ENCODE measurements at regions not wholly inside any gene's neighbourhood (a gene's known extent, or its start where the extent isn't known, plus 50 kb on each side); places are given as distances from the start of the nearest gene placed in this dataset.

DNA sequence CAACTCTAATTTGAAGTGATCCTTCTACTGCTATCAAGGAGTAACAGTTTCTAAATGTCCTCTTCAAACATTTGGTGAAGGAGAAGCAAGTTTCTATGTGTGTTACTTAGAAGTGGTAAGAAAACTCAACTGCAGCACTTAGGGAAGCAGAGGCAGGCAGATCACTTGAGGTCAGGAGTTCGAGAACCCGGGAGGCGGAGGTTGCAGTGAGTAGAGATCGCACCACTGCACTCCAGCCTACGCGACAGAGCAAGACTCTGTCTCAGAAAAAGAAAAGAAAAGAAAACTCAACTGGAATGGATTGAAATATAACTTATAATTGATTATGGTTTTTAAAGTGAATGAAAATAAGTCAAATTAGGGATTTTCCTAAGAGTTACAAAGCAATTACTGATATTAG lies 169.7 kb upstream of the ATP2B1 start:
- in situ Hi-C loops (cut with HindIII; ENCODE audit: low sequenced_read_pairs), result no loop called here
- H3K4me3 ChIP-seq (ENCODE audit: low read depth, low read length), result no peak overlapping the region
- DNase-seq (ENCODE audit: low read depth), result no peak
- TF ChIP-seq, protein P1, sequence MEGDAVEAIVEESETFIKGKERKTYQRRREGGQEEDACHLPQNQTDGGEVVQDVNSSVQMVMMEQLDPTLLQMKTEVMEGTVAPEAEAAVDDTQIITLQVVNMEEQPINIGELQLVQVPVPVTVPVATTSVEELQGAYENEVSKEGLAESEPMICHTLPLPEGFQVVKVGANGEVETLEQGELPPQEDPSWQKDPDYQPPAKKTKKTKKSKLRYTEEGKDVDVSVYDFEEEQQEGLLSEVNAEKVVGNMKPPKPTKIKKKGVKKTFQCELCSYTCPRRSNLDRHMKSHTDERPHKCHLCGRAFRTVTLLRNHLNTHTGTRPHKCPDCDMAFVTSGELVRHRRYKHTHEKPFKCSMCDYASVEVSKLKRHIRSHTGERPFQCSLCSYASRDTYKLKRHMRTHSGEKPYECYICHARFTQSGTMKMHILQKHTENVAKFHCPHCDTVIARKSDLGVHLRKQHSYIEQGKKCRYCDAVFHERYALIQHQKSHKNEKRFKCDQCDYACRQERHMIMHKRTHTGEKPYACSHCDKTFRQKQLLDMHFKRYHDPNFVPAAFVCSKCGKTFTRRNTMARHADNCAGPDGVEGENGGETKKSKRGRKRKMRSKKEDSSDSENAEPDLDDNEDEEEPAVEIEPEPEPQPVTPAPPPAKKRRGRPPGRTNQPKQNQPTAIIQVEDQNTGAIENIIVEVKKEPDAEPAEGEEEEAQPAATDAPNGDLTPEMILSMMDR (IDR thresholded peaks at IDR 0.05; ENCODE audit: low read depth, low read length, missing control alignments), result no peak

GRCh38 chr12:89877671-89878070 lies 169.0 kb upstream of the ATP2B1 start:
- H3K4me3 ChIP-seq (ENCODE audit: low read depth, low read length), result no peak overlapping the region
- in situ Hi-C loops (cut with HindIII; ENCODE audit: low sequenced_read_pairs), result no loop called here
- no peak for DNase-seq (ENCODE audit: low read depth)
- TF ChIP-seq, protein P1 (IDR thresholded peaks at IDR 0.05; ENCODE audit: low read depth, low read length, missing control alignments), result no peak

- TF ChIP-seq, protein P1 (IDR thresholded peaks at IDR 0.05; ENCODE audit: low read depth, low read length, missing control alignments), result no peak
- in situ Hi-C loops (cut with HindIII; ENCODE audit: low sequenced_read_pairs), result no loop called here
- DNase-seq (ENCODE audit: low read depth), result no peak
- H3K4me3 ChIP-seq (ENCODE audit: low read depth, low read length), result no peak overlapping the region
Observed at GRCh38 chr12:89877136-89877535, 168.5 kb upstream of the ATP2B1 start.

DNA sequence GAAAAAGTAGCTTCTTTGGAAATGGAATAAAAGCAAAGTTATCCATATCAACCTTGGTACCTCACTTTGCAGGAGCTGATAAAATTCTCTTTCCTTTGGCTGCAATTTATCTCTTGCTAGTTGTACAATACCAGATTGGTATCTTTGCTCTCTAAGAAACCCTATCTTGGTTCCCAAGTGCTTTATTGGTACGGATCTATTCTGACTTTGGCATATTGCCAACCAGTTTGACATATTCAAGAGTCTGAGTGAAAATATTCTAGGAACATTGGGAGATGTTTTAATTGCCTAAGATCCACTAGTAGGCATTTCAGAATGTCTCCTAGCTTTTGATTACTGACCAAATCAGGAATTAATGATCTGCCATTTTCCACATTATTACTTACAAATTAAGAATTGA lies 167.2 kb upstream of the ATP2B1 start:
- no peak for DNase-seq (ENCODE audit: low read depth)
- TF ChIP-seq, protein P1 (IDR thresholded peaks at IDR 0.05; ENCODE audit: low read depth, low read length, missing control alignments), result no peak
- in situ Hi-C loops (cut with HindIII; ENCODE audit: low sequenced_read_pairs), result no loop called here
- no peak overlapping the region for H3K4me3 ChIP-seq (ENCODE audit: low read depth, low read length)

DNA sequence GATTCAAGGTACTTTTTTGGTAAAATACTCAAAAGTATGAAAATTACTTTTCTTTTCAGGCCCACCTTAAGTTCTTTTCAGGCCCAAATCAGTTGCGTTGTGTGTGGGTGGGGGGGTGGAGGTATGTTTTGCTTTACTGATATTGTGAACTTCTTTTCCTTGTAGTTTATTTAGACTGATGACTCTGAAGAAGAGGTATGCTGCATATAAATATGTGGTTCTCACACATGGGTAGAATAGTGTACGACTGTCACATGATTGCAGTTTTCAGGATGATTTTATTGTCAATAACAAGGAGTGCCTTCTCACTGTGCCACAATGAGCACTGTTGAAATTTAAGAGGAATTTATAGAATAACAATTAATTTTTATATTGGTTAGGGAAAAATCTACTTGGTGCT lies 166.6 kb upstream of the ATP2B1 start:
- H3K4me3 ChIP-seq (ENCODE audit: low read depth, low read length), result no peak overlapping the region
- in situ Hi-C loops (cut with HindIII; ENCODE audit: low sequenced_read_pairs), result no loop called here
- no peak for DNase-seq (ENCODE audit: low read depth)
- TF ChIP-seq, protein P1 (IDR thresholded peaks at IDR 0.05; ENCODE audit: low read depth, low read length, missing control alignments), result no peak

DNA sequence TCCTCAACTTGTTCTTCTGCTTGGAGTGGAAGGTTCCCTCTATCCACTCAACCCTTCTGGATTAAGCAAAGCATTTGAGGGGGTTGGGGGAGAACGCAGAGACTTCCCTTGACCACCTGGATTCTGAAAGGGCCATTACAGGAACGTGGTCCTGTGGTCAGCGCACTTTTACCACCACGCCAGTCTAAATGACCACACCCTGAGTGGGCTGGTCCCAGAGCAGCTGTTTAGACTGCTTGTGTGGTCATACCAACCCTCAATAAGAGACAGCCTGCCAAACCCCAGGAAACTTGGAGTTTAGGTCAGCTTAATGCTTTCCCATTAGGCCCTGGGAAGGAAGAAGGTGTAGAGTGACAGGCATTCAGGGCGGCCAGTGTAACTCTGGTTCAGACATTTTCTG lies 165.5 kb upstream of the ATP2B1 start:
- TF ChIP-seq, protein P1 (IDR thresholded peaks at IDR 0.05; ENCODE audit: low read depth, low read length, missing control alignments), result no peak
- H3K4me3 ChIP-seq (ENCODE audit: low read depth, low read length), result no peak overlapping the region
- no peak for DNase-seq (ENCODE audit: low read depth)
- in situ Hi-C loops (cut with HindIII; ENCODE audit: low sequenced_read_pairs), result no loop called here

GRCh38 chr12:89873745-89874144 lies 165.1 kb upstream of the ATP2B1 start:
- in situ Hi-C loops (cut with HindIII; ENCODE audit: low sequenced_read_pairs), result no loop called here
- H3K4me3 ChIP-seq (ENCODE audit: low read depth, low read length), result no peak overlapping the region
- no peak for DNase-seq (ENCODE audit: low read depth)
- TF ChIP-seq, protein P1 (IDR thresholded peaks at IDR 0.05; ENCODE audit: low read depth, low read length, missing control alignments), result no peak

Data from astrocyte of the cerebellum (primary cell).